NCI-H69 (cell line): ENCODE measurements at regions not wholly inside any gene's neighbourhood (a gene's known extent, or its start where the extent isn't known, plus 50 kb on each side); places are given as distances from the start of the nearest gene placed in this dataset.
A peak's percentile ranks its signal among the peaks of the same experiment; 100 is the strongest.

Experiments used
- DNase-seq: peaks from one replicate; lab custom pipeline; 2025; lab: John Stamatoyannopoulos, UW

GRCh38 chrX:43508694-43509093 is 147.4 kb upstream of the MAOA start:
- no peak for DNase-seq

DNA sequence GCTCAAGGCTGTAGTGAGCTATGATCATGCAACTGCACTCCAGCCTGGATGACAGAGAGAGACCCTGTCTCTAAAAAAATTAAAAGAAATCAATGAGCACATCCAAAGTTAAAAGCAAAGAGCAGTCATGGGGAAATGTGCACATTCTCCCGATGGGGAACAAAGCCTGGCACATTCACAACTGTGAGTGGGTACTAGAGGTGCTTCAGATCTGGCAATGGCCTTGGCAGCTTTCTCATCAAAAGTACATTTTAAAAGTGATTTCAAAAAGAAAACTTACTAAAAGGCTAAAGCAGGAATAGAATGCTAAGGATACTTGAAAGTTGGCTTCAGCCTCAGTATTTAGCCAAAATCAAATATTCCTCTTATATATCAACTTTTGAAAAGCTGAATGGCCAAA is 145.9 kb upstream of the MAOA start:
- DNase-seq: no peak

- DNase-seq: no peak
Observed at GRCh38 chrX:43513085-43513484, 143.0 kb upstream of the MAOA start.

DNA sequence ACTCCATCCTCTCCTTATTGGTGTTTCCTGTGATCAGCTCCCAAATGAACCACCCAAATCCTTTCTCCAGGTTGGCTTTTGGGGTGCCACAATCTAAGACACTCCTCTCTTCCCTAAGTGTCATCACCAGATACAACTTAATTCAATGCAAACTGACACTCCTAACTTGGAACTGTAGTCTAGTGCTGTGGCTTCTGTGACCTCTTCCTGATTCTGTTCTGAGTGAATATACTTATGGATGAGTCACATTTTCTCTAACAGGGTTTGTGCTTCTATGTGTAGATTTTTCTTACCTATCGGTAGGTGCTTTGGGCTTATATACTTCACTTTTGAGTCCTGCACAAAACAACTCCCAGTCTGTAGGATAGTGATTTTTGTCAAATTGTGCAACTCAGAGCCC is 141.3 kb upstream of the MAOA start:
- DNase-seq: no peak

GRCh38 chrX:43522582-43522981 is 133.5 kb upstream of the MAOA start:
- DNase-seq: no peak

GRCh38 chrX:43525901-43526610 is 130.0 kb upstream of the MAOA start:
- DNase-seq: no peak

DNA sequence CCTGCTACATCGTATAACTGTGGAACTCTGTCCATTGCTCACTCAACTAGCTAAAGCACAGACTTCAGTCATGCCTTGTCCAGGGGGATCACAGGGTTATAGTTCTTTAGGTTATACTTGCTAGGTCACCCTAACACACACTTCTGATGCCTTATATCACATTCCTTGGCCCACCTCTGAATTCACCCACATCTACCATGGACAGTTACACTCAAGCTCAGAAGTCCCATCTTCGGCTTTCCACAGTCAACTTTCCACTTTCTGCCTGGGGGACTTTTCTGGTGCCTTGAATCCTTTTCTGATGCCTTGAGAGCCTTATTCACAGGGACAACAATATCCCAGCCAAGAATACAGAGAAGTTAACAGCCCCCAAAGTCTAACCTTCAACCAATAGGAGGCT is 129.2 kb upstream of the MAOA start:
- no peak for DNase-seq

- no peak for DNase-seq
Observed at GRCh38 chrX:43527801-43528200, 128.3 kb upstream of the MAOA start.

GRCh38 chrX:43530837-43531236 is 125.3 kb upstream of the MAOA start:
- no peak for DNase-seq

DNA sequence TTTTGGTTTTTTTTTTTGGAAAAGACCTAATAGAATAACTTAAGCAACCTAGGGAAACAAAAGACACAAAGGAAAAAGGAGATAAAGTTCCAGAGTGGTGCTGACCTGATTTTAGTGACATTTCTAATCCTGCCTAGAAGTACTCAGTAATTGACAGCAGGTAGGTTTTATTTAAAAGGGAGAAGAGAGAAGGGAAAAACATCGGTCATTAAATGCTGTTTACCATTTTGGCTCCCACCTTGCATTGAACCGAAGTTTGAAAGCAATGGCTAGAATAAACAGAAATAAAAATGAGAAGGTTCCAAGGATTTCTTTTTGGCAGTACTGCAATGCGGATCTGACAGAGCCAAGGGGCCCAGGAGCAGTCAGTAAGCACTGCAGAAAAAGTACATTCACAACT is 115.8 kb upstream of the MAOA start:
- no peak for DNase-seq

DNA sequence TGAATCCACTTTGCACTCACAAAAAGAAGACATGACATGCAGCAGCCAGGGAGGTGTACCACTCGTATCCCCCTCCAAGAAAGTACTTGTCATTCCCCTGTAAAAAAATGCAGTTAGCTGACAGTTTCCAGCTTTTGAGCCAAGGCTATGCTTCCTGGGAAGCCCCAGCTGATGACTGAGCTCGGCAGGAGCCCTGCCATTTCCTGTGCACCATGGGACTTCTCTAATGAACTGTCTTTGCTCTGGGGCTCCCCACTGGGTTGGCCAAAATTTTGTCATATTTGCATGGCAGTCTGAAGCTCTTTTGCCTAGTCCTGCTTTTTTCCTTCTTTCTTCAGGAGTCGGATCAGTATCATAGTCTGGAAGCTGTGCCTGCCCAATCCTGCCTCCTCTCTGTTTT is 104.5 kb upstream of the MAOA start:
- no peak for DNase-seq

DNA sequence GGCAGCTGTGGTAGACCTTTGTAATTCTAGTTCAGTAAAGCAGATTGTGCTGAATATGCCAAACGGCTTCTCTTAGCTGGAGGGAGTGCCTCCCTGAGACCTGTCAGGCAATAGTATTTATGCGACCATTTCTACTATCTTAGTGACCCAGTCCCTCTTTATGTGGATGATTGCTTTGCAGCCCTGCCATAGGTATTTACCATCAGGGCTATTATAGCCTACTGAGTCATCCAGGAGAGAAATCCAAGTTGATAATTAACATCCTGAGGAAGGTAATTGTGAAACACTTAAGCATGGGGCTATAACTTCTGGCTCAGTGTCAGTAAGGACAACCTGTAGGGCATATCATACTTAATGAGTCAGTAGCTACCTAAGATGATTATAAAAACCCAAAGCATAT is 103.9 kb upstream of the MAOA start:
- no peak for DNase-seq

DNA sequence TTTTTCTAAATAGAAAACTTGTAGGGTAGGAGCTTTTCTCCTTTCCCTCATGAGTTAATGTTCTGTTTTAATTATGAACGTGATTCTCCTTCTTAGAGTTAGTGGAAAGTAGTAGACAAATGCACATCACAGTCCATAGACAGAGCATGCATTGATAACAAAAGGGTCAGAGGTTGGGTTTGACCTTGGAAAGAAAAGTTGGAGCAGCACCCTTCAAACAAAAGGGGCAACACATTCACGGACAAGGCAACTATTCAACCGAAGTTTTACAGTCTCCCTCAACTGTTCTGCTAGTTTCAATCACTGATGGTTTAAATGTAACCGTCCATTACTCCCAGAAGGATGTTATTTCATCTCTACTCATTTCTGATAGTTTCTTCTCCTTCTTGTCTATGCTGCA is 103.4 kb upstream of the MAOA start:
- DNase-seq: no peak

GRCh38 chrX:43553257-43553656 is 102.8 kb upstream of the MAOA start:
- DNase-seq: no peak

DNA sequence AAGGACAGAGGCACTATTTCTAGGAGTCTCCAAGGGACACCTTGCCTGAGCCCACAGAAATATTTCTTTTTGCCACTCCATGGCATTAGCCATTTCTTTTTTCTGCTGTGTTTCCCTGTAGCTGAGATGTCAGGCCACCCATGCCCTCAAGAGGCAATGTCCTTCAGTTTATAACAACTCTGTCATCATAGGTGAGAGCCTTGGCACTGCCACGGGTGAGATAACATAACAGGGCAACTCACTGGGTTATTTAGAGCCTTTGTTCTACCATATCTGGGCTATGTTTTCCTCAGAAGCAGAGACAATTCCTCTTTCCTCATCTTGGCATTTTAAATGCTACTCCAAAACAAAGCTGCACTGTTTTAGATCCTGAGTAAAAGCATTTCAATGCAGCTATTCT is 99.9 kb upstream of the MAOA start:
- DNase-seq: no peak

GRCh38 chrX:43557792-43558191 is 98.3 kb upstream of the MAOA start:
- peak; percentile 26 for DNase-seq

- peak; percentile 7 for DNase-seq
Observed at GRCh38 chrX:43559644-43560043, 96.5 kb upstream of the MAOA start.

GRCh38 chrX:43560247-43560946 is 95.7 kb upstream of the MAOA start:
- DNase-seq: peak; percentile 9

DNA sequence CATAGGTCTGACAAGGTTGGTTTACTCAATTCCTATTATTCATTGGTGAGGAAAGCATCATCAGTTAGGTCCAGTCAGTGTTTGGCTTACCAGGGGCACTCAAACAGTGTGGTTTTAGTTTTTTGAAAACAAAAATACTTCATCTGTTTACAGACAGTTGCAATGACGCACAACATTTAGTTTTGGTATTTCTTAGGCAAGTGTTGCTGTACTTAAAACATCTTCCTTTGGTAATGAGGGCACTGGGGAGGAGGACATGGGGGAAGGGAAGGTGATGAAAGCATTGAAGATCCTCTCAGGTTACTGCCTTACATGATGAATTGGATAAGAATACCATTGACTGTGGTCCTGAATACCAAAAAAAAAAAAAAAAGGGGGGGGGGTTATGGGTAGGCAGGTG is 93.7 kb upstream of the MAOA start:
- DNase-seq: no peak

DNA sequence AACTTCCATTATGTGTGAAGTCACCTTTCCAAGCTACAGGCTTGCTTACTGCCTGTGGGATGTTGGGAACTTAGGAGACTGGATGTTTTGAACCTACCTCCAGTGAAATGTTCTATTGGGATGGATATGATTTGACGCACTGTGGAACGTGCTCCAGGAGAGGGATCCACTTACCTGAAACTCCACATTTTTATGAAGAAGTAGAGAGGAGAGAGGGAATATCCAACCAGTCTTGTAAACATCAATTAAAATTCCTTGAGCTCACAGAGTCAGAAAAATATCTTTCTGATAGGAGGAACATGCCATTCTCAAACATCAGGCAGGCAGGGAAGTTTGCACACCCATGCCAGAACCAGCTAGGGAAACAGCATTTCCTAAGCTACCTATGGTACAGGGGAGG is 91.1 kb upstream of the MAOA start:
- DNase-seq: no peak

DNA sequence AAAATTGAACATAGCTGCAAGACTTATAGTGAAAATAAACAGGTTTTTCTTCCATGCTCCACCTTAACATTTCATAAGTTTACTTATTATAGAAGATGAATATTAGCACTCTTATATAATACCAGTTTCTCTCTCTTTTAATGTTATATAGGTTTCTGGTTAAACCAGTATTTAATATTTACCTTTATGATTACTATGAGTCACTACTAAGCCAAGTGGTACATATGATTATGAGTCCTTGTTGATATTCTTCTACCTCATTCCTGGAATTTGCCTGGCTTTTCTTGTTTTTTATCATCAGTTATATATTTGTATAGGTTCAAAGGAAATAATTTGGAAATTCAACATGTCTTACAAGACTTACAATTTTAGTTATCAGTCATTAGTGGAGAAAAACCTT is 89.9 kb upstream of the MAOA start:
- DNase-seq: no peak

DNA sequence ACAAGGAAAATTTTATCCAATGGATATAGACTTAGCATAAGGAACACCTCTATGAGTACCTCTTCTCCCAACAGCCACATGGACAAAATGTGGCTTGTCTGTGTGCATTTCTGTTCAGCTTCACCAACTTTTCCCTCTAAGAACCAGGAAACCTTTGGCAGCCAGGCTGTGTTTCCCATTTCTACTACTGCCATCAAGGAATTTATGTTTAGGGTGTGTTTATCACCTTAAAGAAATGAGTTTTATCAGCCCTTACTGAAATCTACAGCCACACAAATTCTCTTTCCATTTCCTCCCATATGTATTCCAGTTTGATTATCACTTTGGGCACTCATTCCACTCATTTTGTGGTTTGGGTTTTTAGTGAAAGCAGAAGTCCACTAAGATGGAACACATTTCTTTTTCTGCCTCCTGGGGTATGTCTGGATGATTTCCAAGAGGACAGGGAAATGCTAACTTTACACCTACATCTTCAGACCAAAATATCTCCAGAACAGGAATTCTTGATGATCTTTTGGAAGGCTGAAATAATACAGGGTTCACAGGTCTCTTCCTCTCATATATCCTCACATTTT is 82.6 kb upstream of the MAOA start:
- DNase-seq: no peak

- no peak for DNase-seq
Observed at GRCh38 chrX:43580621-43581020, 75.5 kb upstream of the MAOA start.

DNA sequence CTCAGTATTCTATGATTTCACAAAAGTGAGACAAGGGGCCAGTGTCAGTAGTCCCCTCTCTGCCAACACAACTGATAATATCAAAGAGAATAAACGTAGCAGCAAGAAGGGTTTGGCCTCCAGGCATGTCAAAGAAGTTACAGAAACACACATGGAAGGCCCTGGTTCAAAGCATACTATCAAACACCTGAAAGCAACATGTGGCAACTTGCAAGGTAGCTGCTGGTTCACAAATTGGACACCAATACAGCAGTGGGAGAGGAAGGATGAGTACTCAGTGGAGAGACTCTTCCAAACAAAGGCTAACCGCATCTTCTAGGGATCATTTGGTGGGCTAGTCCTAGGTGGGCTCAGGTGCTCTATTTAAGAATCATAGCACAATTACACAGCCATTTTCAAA is 74.9 kb upstream of the MAOA start:
- no peak for DNase-seq
